GM12878 (cell line): ENCODE measurements at regions not wholly inside any gene's neighbourhood (a gene's known extent, or its start where the extent isn't known, plus 50 kb on each side); places are given as distances from the start of the nearest gene placed in this dataset.

Experiments used
- ATAC-seq: fragments of 200-7000 bp; cut with Tn5 transposase; 3 replicates; pipeline ENCODE4 v1.9.1; 2020; ENCODE audit warnings: mild to moderate bottlenecking, moderate library complexity
- BruUV-seq: library from RNA; stranded (reverse); fragments of 400-500 nt; replicated peaks from 2 replicates; lab custom pipeline; 2021; lab: Mats Ljungman, UMichigan
- CTCF ChIA-PET: fragments of 300-600 bp; sonication (Branson Sonifier 250); formaldehyde crosslinking; extraction: SDS; loops from one replicate; lab custom pipeline; 2021; ENCODE audit warnings: inconsistent platforms; lab: Yijun Ruan, JAX
- POLR2A ChIA-PET: fragments of 350-600 bp; formaldehyde crosslinking; extraction: SDS; loops from one replicate; lab custom pipeline; 2021; ENCODE audit warnings: inconsistent platforms; lab: Charles Lee
- RAD21 ChIA-PET: fragments of 300-600 bp; sonication (Branson Sonifier 250); formaldehyde crosslinking; loops from one replicate; lab custom pipeline; 2023; ENCODE audit warnings: antibody characterized with exemption; ENCODE audit not compliant: unreplicated experiment; lab: Charles Lee
- SMC1A ChIA-PET: fragments of 300-600 bp; sonication (Branson Sonifier 250); formaldehyde crosslinking; loops from one replicate; lab custom pipeline; 2023; ENCODE audit not compliant: unreplicated experiment, uncharacterized antibody; lab: Charles Lee
- DNase-seq: peaks from one replicate; pipeline ENCODE4 v3.0.0-alpha.2; 2011; ENCODE audit warnings: low read depth, low spot score
- FAIRE-seq: peaks from 3 replicates; lab custom pipeline; 2011; peaks lifted over from hg19 to GRCh38; lab: Jason Lieb, UNC
- H2AFZ ChIP-seq: 2 replicates; pipeline ENCODE4 v1.6.0; 2011; ENCODE audit warnings: low read depth, low read length, control low read depth; ENCODE audit not compliant: control insufficient read depth
- H3K27ac ChIP-seq: 2 replicates; pipeline ENCODE4 v1.5.1; 2011; ENCODE audit warnings: control low read depth; ENCODE audit not compliant: control insufficient read depth, insufficient read depth
- H3K27me3 ChIP-seq, 2 experiments: replicated peaks in 1 of 2; 2 replicates each; pipeline versions ENCODE4 v1.6.0 to v1.6.1; 2011; ENCODE audit warnings: low read length in 1 of 2; ENCODE audit not compliant: control insufficient read depth in 2 of 2, insufficient read depth in 2 of 2
- H3K36me3 ChIP-seq, 2 experiments: 2 replicates each; pipeline ENCODE4 v1.5.1; 2011; ENCODE audit warnings: low read length in 1 of 2; ENCODE audit not compliant: control insufficient read depth in 2 of 2, insufficient read depth in 2 of 2
- H3K4me1 ChIP-seq: 2 replicates; pipeline ENCODE4 v1.6.1; 2011; ENCODE audit warnings: mild to moderate bottlenecking, low read length, moderate library complexity, mixed read lengths; ENCODE audit not compliant: control insufficient read depth, insufficient read depth
- H3K4me2 ChIP-seq: 2 replicates; pipeline ENCODE4 v1.6.0; 2011; ENCODE audit warnings: control low read depth; ENCODE audit not compliant: control insufficient read depth, insufficient read depth
- H3K4me3 ChIP-seq: fragments of 200-600 bp; sonication (generic); 2 replicates; pipeline ENCODE4 v1.5.1; 2016
- H3K79me2 ChIP-seq: 2 replicates; pipeline ENCODE4 v1.6.0; 2011; ENCODE audit warnings: low read length; ENCODE audit not compliant: control insufficient read depth, insufficient read depth
- H3K9ac ChIP-seq: 2 replicates; pipeline ENCODE4 v1.8.0; 2011; ENCODE audit warnings: low read length, control low read depth, mixed read lengths; ENCODE audit not compliant: control insufficient read depth, insufficient read depth
- H3K9me3 ChIP-seq: replicated peaks from 3 replicates; pipeline ENCODE4 v1.5.1; 2011; ENCODE audit warnings: mild to moderate bottlenecking, low read length; ENCODE audit not compliant: control insufficient read depth, insufficient read depth
- H4K20me1 ChIP-seq: 2 replicates; pipeline ENCODE4 v1.6.0; 2011; ENCODE audit not compliant: control insufficient read depth, insufficient read depth
- ATF3 ChIP-seq: IDR thresholded peaks from 2 replicates; pipeline ENCODE4 v1.6.1; 2011; ENCODE audit warnings: low read depth, mild to moderate bottlenecking, low read length, moderate library complexity, borderline replicate concordance; ENCODE audit errors: extremely low read depth
- CEBPZ ChIP-seq: fragments of 150-350 bp; IDR thresholded peaks from 2 replicates; pipeline ENCODE4 v1.6.1; 2016; ENCODE audit warnings: low read depth, low read length
- CUX1 ChIP-seq: IDR thresholded peaks from 2 replicates; pipeline ENCODE4 v1.6.1; 2012; ENCODE audit warnings: improper control_type of control experiment, low read depth, low read length; ENCODE audit not compliant: insufficient replicate concordance
- ETV6 ChIP-seq, 2 experiments: fragments of 450-650 bp in 1 of 2; IDR thresholded peaks in 1 of 2; conservative IDR thresholded peaks in 1 of 2; 2 replicates each; pipeline ENCODE4 v1.6.1; 2014; ENCODE audit warnings: antibody characterized with exemption in 1 of 2, borderline replicate concordance in 1 of 2, low read depth in 1 of 2, mild to moderate bottlenecking in 1 of 2, moderate library complexity in 1 of 2
- GATAD2B ChIP-seq: fragments of 450-650 bp; conservative IDR thresholded peaks from 2 replicates; pipeline ENCODE4 v1.6.1; 2017; ENCODE audit warnings: low read depth, mild to moderate bottlenecking, moderate library complexity
- JUND ChIP-seq: IDR thresholded peaks from 2 replicates; pipeline ENCODE4 v1.6.1; 2012; ENCODE audit warnings: low read depth, mild to moderate bottlenecking, low read length, improper control_type of control experiment, moderate library complexity
- STAT3 ChIP-seq: IDR thresholded peaks from 2 replicates; pipeline ENCODE4 v1.6.1; 2011; ENCODE audit warnings: low read depth, low read length, improper control_type of control experiment
- WGBS: methylation state at CpG from one replicate; pipeline ENCODE4 v1.1.6; 2016; ENCODE audit warnings: low lambda C conversion rate; ENCODE audit not compliant: insufficient replicate concordance, insufficient coverage; ENCODE audit errors: missing lambda C conversion rate; 5-methylcytosine and 5-hydroxymethylcytosine counted together
- in situ Hi-C: fragments of 300-500 bp; cut with MboI; formaldehyde crosslinking; loops from 9 replicates; pipeline ENCODE4 v1.14.3; 2018; ENCODE audit warnings: mixed read lengths
- intact Hi-C: fragments of 100-400 bp; cut with micrococcal nuclease; formaldehyde crosslinking; loops from one replicate; pipeline ENCODE4 v1.14.2; 2022; ENCODE audit not compliant: unreplicated experiment
- TF ChIP-seq, protein P1 (sequence below): fragments of 450-650 bp; IDR thresholded peaks from 2 replicates; pipeline ENCODE4 v1.6.1; 2017; ENCODE audit warnings: low read depth, mild to moderate bottlenecking, moderate library complexity

GRCh38 chr19:46920362-46920761, 59.6 kb downstream of the ARHGAP35 start:
- ChIA-PET POLR2A (interaction anchor here (2.8 kb wide), 1 partner anchor 12 kb away, joined by 10 read pairs; no protein-coding TSS in a partner anchor), RAD21 (no interaction called here), SMC1A (interaction anchor here (0.7 to 2.6 kb wide), 3 partner anchors 12 to 58 kb away, joined by 3 to 8 read pairs (median 3); no protein-coding TSS in a partner anchor), CTCF (interaction anchor here (0.9 to 1.3 kb wide), 3 partner anchors 8 to 93 kb away, joined by 3 read pairs; no protein-coding TSS in a partner anchor)
- peaks cover 23% of the 10 kb centered on the region for H3K4me1 ChIP-seq
- FAIRE-seq (no peak), DNase-seq (no peak), ATAC-seq (no peak)
- in situ Hi-C loops = no loop called here
- no peak overlapping the region for H3K27ac ChIP-seq
- no peaks in the 10 kb centered on the region; the same call in 1 of the 2 replicates for H4K20me1 ChIP-seq
- intact Hi-C loops = no loop called here
- H3K4me2 ChIP-seq = no peak overlapping the region
- H3K36me3 ChIP-seq = peaks cover 22 to 33% of the 10 kb centered on the region in 2 experiments
- whole genome bisulfite sequencing = 97% methylated on average over 14 of the region's 14 CpGs
- no peak overlapping the region for H3K9ac ChIP-seq
- BruUV-seq = no TSS peak
- no peaks in the 10 kb centered on the region for H3K9me3 ChIP-seq
- no peaks in the 10 kb centered on the region for H3K27me3 ChIP-seq
- H2AFZ ChIP-seq = no peak overlapping the region
- no peak overlapping the region for H3K4me3 ChIP-seq
- H3K79me2 ChIP-seq = peaks cover 20% of the 10 kb centered on the region
- TF ChIP-seq JUND (no peak), CUX1 (no peak), GATAD2B (no peak), CEBPZ (no peak), ATF3 (no peak), STAT3 (no peak), ETV6 (conservative IDR thresholded peaks at IDR 0.05 in 1 of 2, IDR thresholded peaks at IDR 0.05 in 1 of 2; ENCODE audit: borderline replicate concordance in 1 of 2, low read depth in 1 of 2) (no peak)
- TF ChIP-seq, protein P1, sequence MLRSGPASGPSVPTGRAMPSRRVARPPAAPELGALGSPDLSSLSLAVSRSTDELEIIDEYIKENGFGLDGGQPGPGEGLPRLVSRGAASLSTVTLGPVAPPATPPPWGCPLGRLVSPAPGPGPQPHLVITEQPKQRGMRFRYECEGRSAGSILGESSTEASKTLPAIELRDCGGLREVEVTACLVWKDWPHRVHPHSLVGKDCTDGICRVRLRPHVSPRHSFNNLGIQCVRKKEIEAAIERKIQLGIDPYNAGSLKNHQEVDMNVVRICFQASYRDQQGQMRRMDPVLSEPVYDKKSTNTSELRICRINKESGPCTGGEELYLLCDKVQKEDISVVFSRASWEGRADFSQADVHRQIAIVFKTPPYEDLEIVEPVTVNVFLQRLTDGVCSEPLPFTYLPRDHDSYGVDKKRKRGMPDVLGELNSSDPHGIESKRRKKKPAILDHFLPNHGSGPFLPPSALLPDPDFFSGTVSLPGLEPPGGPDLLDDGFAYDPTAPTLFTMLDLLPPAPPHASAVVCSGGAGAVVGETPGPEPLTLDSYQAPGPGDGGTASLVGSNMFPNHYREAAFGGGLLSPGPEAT = no peak
